ENCODE measurements at regions not wholly inside any gene's neighbourhood (a gene's known extent, or its start where the extent isn't known, plus 50 kb on each side); places are given as distances from the start of the nearest gene placed in this dataset.

DNA sequence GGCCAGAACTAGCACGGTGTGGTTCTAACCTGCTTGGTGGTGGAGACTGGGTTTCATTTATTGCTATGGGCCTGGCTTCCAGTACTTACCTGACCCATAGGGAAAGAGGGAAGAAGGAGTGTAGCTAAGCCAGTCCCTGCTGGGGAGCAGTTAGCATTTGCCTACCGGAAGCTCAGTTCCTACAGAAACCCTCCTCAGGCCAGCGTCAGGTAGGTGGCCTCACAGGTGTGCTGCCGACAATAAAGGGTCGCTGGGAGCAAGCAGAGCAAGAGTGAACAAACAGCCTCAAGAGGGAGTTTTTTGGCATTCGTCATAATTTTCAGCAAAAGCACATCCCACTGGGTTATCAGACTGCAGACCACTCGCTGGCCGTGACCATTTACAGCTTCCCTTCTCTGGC lies 740.6 kb upstream of the TENM3 start:
- TF ChIP-seq, protein P1, sequence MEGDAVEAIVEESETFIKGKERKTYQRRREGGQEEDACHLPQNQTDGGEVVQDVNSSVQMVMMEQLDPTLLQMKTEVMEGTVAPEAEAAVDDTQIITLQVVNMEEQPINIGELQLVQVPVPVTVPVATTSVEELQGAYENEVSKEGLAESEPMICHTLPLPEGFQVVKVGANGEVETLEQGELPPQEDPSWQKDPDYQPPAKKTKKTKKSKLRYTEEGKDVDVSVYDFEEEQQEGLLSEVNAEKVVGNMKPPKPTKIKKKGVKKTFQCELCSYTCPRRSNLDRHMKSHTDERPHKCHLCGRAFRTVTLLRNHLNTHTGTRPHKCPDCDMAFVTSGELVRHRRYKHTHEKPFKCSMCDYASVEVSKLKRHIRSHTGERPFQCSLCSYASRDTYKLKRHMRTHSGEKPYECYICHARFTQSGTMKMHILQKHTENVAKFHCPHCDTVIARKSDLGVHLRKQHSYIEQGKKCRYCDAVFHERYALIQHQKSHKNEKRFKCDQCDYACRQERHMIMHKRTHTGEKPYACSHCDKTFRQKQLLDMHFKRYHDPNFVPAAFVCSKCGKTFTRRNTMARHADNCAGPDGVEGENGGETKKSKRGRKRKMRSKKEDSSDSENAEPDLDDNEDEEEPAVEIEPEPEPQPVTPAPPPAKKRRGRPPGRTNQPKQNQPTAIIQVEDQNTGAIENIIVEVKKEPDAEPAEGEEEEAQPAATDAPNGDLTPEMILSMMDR (IDR thresholded peaks at IDR 0.05) = no peak
- no peaks in the 10 kb centered on the region for H3K9me3 ChIP-seq
- intact Hi-C loops (cut with DNase I) = no loop called here

DNA sequence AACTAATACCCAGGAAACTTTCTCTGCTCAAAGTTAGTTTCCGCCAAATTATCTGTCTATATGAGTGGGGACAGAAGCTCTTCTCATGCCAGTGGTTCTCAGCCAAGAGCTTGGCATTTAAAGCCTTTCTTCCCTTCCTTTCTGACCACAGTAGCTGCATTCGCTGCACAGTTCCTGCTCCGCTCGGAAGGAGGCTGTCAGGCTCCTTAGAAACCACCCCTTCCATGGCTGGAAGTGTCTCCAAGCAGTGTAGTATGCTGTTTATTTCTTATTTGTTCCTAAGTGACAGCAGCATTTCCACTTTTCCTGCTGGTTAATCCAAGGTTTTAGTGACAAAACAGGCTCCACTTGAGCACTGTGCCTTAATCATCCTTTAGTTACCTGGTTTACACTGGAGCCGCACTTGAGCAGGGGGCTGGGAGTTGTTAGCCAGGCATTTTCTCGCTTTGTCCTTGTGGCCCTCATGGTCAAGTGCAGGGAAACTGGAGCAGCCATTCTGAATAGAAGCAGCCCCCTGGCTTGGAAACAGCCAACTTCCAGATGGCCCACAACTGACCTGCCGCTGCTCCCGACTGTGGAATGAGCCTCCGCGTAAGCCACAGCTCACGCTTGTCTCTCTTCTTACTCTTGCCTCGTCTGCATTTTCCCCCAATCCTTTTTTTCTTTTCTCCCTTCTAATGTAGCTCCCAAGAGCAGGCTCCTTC lies 739.4 kb upstream of the TENM3 start:
- H3K4me3 ChIP-seq = no peak overlapping the region
- ATAC-seq = no peak
- TF ChIP-seq, protein P1 (IDR thresholded peaks at IDR 0.05) = no peak
- no peaks in the 10 kb centered on the region for H3K9me3 ChIP-seq
- no peak overlapping the region for H3K27ac ChIP-seq
- intact Hi-C loops (cut with DNase I) = no loop called here
- no peaks in the 10 kb centered on the region for H3K27me3 ChIP-seq
- WGBS, 2 donors = 71 to 73% methylated on average over 12 of the region's 12 CpGs
- DNase-seq = no peak
- H3K4me1 ChIP-seq = no peaks in the 10 kb centered on the region
- no peaks in the 10 kb centered on the region for H3K36me3 ChIP-seq

More for the DNA sequence above, 740.6 kb upstream of the TENM3 start:
- Histone ChIP-seq H3K27me3 (no peaks in the 10 kb centered on the region), H3K4me1 (no peaks in the 10 kb centered on the region), H3K4me3 (no peak overlapping the region), H3K36me3 (no peaks in the 10 kb centered on the region), H3K27ac (no peak overlapping the region)
- ATAC-seq = no peak
- DNase-seq = no peak
- 84 to 90% methylated on average over 8 of the region's 8 CpGs for WGBS, 2 donors

DNA sequence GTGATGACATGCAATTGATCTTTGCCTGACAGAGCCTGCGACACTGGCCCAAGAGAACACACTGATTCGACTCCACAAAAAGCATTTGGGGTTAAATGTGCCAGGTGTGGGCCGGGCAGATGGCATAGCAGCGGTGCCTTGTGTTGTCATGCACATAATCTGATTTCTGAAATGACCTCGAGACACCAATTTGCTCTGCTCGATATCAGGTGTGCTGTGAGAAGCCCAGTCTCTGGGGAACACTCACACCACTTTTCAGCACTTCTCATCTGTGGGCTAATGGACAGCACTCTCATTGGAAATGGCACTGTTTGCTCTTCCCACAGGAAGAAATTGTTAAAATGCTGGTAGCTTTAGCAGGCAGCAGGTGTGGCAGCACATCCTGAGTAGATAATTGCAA lies 738.3 kb upstream of the TENM3 start:
- Histone ChIP-seq H3K9me3 (no peaks in the 10 kb centered on the region), H3K4me1 (no peaks in the 10 kb centered on the region), H3K27me3 (no peaks in the 10 kb centered on the region), H3K4me3 (no peak overlapping the region), H3K27ac (no peak overlapping the region), H3K36me3 (no peaks in the 10 kb centered on the region)
- ATAC-seq (no peak), DNase-seq (no peak)
- intact Hi-C loops (cut with DNase I) = no loop called here
- 48 to 57% methylated on average over 6 of the region's 6 CpGs for WGBS, 2 donors
- TF ChIP-seq, protein P1 (IDR thresholded peaks at IDR 0.05) = no peak

DNA sequence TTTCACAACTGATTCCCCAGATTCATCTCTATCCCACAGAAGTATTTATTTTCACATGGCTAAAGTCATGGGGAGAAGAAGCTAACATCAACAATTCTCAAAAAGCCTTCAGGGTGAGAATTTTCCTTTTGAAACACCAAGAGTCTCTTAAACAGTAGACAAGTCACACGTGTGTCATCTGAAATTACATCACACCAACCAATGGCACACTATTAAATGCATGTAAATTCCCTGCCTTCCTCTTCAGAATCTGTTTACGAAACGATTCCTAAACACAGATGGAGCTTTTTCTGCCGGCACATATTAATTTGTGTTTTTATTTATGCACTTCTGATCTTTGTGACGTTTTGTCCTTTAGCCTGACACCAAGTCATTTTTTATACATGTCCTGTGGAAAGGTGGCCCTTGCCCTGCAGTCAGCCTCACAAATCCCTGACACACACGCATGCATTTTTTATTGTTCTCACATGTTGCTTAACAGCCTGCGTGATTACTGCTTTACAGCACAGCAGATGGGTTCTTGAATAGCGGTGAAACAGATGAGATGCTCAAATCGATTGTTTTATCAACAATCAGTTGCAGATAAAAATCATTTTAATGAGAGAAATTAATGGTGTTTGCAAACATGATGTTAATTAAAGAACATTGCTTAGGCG lies 735.9 kb upstream of the TENM3 start:
- WGBS, 2 donors = 86 to 87% methylated on average over 10 of the region's 10 CpGs
- Histone ChIP-seq H3K4me1 (no peaks in the 10 kb centered on the region), H3K27ac (no peak overlapping the region), H3K36me3 (no peaks in the 10 kb centered on the region), H3K4me3 (no peak overlapping the region), H3K27me3 (no peaks in the 10 kb centered on the region), H3K9me3 (no peaks in the 10 kb centered on the region)
- TF ChIP-seq, protein P1 (IDR thresholded peaks at IDR 0.05) = no peak
- no peak for ATAC-seq
- intact Hi-C loops (cut with DNase I) = no loop called here
- DNase-seq = no peak
